ENCODE measurements at regions not wholly inside any gene's neighbourhood (a gene's known extent, or its start where the extent isn't known, plus 50 kb on each side); places are given as distances from the start of the nearest gene placed in this dataset.

- H3K4me3 ChIP-seq (ENCODE audit: low read depth, low read length), result no peak overlapping the region
- TF ChIP-seq ZNF621 (tag by site-specific recombination; IDR thresholded peaks at IDR 0.05), result no peak
- no peak for TF ChIP-seq PRDM6 (tag by site-specific recombination; IDR thresholded peaks at IDR 0.05)
- no peak for TF ChIP-seq ZBTB49 (tag by site-specific recombination; IDR thresholded peaks at IDR 0.05; ENCODE audit: low read depth)
- no peak for TF ChIP-seq ZEB2 (tag by site-specific recombination; IDR thresholded peaks at IDR 0.05)
- TF ChIP-seq EGR2 (tag by site-specific recombination; IDR thresholded peaks at IDR 0.05; ENCODE audit: low read depth), result no peak
- TF ChIP-seq MZF1 (tag by site-specific recombination; IDR thresholded peaks at IDR 0.05; ENCODE audit: borderline replicate concordance), result no peak
- TF ChIP-seq, protein P1, sequence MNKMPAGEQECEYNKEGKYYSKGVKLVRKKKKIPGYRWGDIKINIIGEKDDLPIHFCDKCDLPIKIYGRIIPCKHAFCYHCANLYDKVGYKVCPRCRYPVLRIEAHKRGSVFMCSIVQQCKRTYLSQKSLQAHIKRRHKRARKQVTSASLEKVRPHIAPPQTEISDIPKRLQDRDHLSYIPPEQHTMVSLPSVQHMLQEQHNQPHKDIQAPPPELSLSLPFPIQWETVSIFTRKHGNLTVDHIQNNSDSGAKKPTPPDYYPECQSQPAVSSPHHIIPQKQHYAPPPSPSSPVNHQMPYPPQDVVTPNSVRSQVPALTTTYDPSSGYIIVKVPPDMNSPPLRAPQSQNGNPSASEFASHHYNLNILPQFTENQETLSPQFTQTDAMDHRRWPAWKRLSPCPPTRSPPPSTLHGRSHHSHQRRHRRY (tag by site-specific recombination; IDR thresholded peaks at IDR 0.05), result no peak
- TF ChIP-seq ZNF600 (tag by site-specific recombination; IDR thresholded peaks at IDR 0.05), result no peak
- no peak for TF ChIP-seq ZFP69B (tag by site-specific recombination; IDR thresholded peaks at IDR 0.05)
- no peak for TF ChIP-seq ZNF354C (tag by site-specific recombination; IDR thresholded peaks at IDR 0.05; ENCODE audit: borderline replicate concordance, low read depth)
- no peak for TF ChIP-seq ZNF132 (tag by site-specific recombination; IDR thresholded peaks at IDR 0.05; ENCODE audit: borderline replicate concordance)
- TF ChIP-seq SCRT1 (tag by site-specific recombination; IDR thresholded peaks at IDR 0.05; ENCODE audit: borderline replicate concordance), result no peak
- TF ChIP-seq YY1 (tag by site-specific recombination; IDR thresholded peaks at IDR 0.05), result no peak
- TF ChIP-seq KLF8 (tag by site-specific recombination; IDR thresholded peaks at IDR 0.05), result no peak
- no peak for TF ChIP-seq ZNF133 (tag by site-specific recombination; IDR thresholded peaks at IDR 0.05)
- no peak for TF ChIP-seq ZNF155 (tag by site-specific recombination; IDR thresholded peaks at IDR 0.05)
- TF ChIP-seq YY2 (tag by site-specific recombination; IDR thresholded peaks at IDR 0.05), result no peak
- no peak for TF ChIP-seq ZNF391 (tag by site-specific recombination; IDR thresholded peaks at IDR 0.05; ENCODE audit: borderline replicate concordance, low read depth)
- no peaks in the 10 kb centered on the region for H3K9me3 ChIP-seq (ENCODE audit: control insufficient read depth, insufficient read depth, low read depth, low read length)
- ChIA-PET CTCF (interaction anchor here (1.7 kb wide), 1 partner anchor 11 kb away, joined by 3 read pairs; no protein-coding TSS in a partner anchor), POLR2A (no interaction called here)
- no peaks in the 10 kb centered on the region for H3K36me3 ChIP-seq (ENCODE audit: control insufficient read depth in 2 of 2, insufficient read depth in 1 of 2, low read length in 2 of 2)
- no peak overlapping the region for H3K27ac ChIP-seq (ENCODE audit: extremely low read depth, low read depth, low read length)
- H3K4me1 ChIP-seq (ENCODE audit: control insufficient read depth, insufficient read depth, low read length), result no peaks in the 10 kb centered on the region
These were observed 1210.6 kb downstream of the C4orf33 start for GRCh38 chr4:130306566-130306965.

GRCh38 chr4:130309221-130309620 lies 1213.3 kb downstream of the C4orf33 start:
- TF ChIP-seq MEIS1 (CRISPR knock-in tag; IDR thresholded peaks at IDR 0.05; ENCODE audit: borderline replicate concordance), result no peak
- TF ChIP-seq ZBTB48 (tag by site-specific recombination; IDR thresholded peaks at IDR 0.05), result no peak
- TF ChIP-seq ZNF629 (tag by site-specific recombination; IDR thresholded peaks at IDR 0.05), result no peak
- TF ChIP-seq ZNF416 (tag by site-specific recombination; IDR thresholded peaks at IDR 0.05), result no peak
- no peak for TF ChIP-seq ZSCAN23 (tag by site-specific recombination; IDR thresholded peaks at IDR 0.05)
- CTCF ChIA-PET, result no interaction called here
- POLR2A ChIA-PET, result no interaction called here

More at GRCh38 chr4:130309221-130309620, 1213.3 kb downstream of the C4orf33 start:
- Histone ChIP-seq H3K4me3 (ENCODE audit: low read depth, low read length) (no peak overlapping the region), H3K4me1 (ENCODE audit: control insufficient read depth, insufficient read depth, low read length) (no peaks in the 10 kb centered on the region), H3K9me3 (ENCODE audit: control insufficient read depth, insufficient read depth, low read depth, low read length) (no peaks in the 10 kb centered on the region), H3K36me3 (ENCODE audit: control insufficient read depth in 2 of 2, insufficient read depth in 1 of 2, low read length in 2 of 2) (no peaks in the 10 kb centered on the region), H3K27ac (ENCODE audit: extremely low read depth, low read depth, low read length) (no peak overlapping the region)

Data from HEK293 (cell line).